ENCODE measurements at regions not wholly inside any gene's neighbourhood (a gene's known extent, or its start where the extent isn't known, plus 50 kb on each side); places are given as distances from the start of the nearest gene placed in this dataset.
"Not testable (repeated sequence)": the region's sequence is repeated elsewhere in the genome, so short reads cannot be mapped to it uniquely, and the experiment has no call there.

GRCh38 chr6:97876711-97877110, 593.7 kb upstream of the MMS22L start:
- no peak for DNase-seq (ENCODE audit: extremely low read depth in 1 of 2, low read depth in 1 of 2)

- no peak for DNase-seq (ENCODE audit: extremely low read depth in 1 of 2, low read depth in 1 of 2)
Observed at GRCh38 chr6:97882755-97883154, 599.7 kb upstream of the MMS22L start.

- no peak for DNase-seq (ENCODE audit: extremely low read depth in 1 of 2, low read depth in 1 of 2)
Observed at GRCh38 chr6:97885325-97885724, 602.3 kb upstream of the MMS22L start.

GRCh38 chr6:97885828-97886227, 602.8 kb upstream of the MMS22L start:
- DNase-seq (ENCODE audit: extremely low read depth in 1 of 2, low read depth in 1 of 2): no peak

GRCh38 chr6:97901531-97901930, 618.5 kb upstream of the MMS22L start:
- no peak for DNase-seq (ENCODE audit: extremely low read depth in 1 of 2, low read depth in 1 of 2)

GRCh38 chr6:97909380-97909779, 626.4 kb upstream of the MMS22L start:
- no peak for DNase-seq (ENCODE audit: extremely low read depth in 1 of 2, low read depth in 1 of 2)

- no peak for DNase-seq (ENCODE audit: extremely low read depth in 1 of 2, low read depth in 1 of 2)
Observed at GRCh38 chr6:97913721-97914120, 630.7 kb upstream of the MMS22L start.

- DNase-seq (ENCODE audit: extremely low read depth in 1 of 2, low read depth in 1 of 2): no peak
Observed at GRCh38 chr6:97914912-97915311, 631.9 kb upstream of the MMS22L start.

- DNase-seq (ENCODE audit: extremely low read depth in 1 of 2, low read depth in 1 of 2): no peak
Observed at GRCh38 chr6:97915537-97915936, 632.5 kb upstream of the MMS22L start.

GRCh38 chr6:97917369-97917768, 634.4 kb upstream of the MMS22L start:
- DNase-seq (ENCODE audit: extremely low read depth in 1 of 2, low read depth in 1 of 2): no peak

- DNase-seq (ENCODE audit: extremely low read depth in 1 of 2, low read depth in 1 of 2): no peak
Observed at GRCh38 chr6:97919046-97919445, 636.0 kb upstream of the MMS22L start.

GRCh38 chr6:97919631-97920030, 636.6 kb upstream of the MMS22L start:
- DNase-seq (ENCODE audit: extremely low read depth in 1 of 2, low read depth in 1 of 2): no peak

- no peak for DNase-seq (ENCODE audit: extremely low read depth in 1 of 2, low read depth in 1 of 2)
Observed at GRCh38 chr6:97923249-97923648, 640.2 kb upstream of the MMS22L start.

GRCh38 chr6:97925504-97925903, 642.5 kb upstream of the MMS22L start:
- DNase-seq (ENCODE audit: extremely low read depth in 1 of 2, low read depth in 1 of 2): no peak

GRCh38 chr6:97939440-97940168, 656.6 kb upstream of the MMS22L start:
- no peak for DNase-seq (ENCODE audit: extremely low read depth in 1 of 2, low read depth in 1 of 2)

GRCh38 chr6:97947841-97948240, 664.8 kb upstream of the MMS22L start:
- DNase-seq (ENCODE audit: extremely low read depth in 1 of 2, low read depth in 1 of 2): no peak

- no peak for DNase-seq (ENCODE audit: extremely low read depth in 1 of 2, low read depth in 1 of 2)
Observed at GRCh38 chr6:97958134-97958533, 675.1 kb upstream of the MMS22L start.

GRCh38 chr6:97963193-97963592, 680.2 kb upstream of the MMS22L start:
- DNase-seq (ENCODE audit: extremely low read depth in 1 of 2, low read depth in 1 of 2): no peak

- DNase-seq (ENCODE audit: extremely low read depth in 1 of 2, low read depth in 1 of 2): no peak
Observed at GRCh38 chr6:97969065-97969464, 686.0 kb upstream of the MMS22L start.

- no peak for DNase-seq (ENCODE audit: extremely low read depth in 1 of 2, low read depth in 1 of 2)
Observed at GRCh38 chr6:97977084-97977483, 694.1 kb upstream of the MMS22L start.

GRCh38 chr6:97978855-97979271, 695.8 kb upstream of the MMS22L start:
- DNase-seq (ENCODE audit: extremely low read depth in 1 of 2, low read depth in 1 of 2): no peak

- not testable (repeated sequence) for DNase-seq (ENCODE audit: extremely low read depth in 1 of 2, low read depth in 1 of 2)
Observed at GRCh38 chr6:97979285-97979684, 696.3 kb upstream of the MMS22L start.

GRCh38 chr6:97989451-97989850, 706.4 kb upstream of the MMS22L start:
- DNase-seq (ENCODE audit: extremely low read depth in 1 of 2, low read depth in 1 of 2): no peak
